Mesenchymal stem cell (in vitro differentiated cells and primary cell): ENCODE measurements at regions not wholly inside any gene's neighbourhood (a gene's known extent, or its start where the extent isn't known, plus 50 kb on each side); places are given as distances from the start of the nearest gene placed in this dataset. TPM values are rescaled to one million over a fixed set of nuclear protein-coding genes. Genes with fewer than 3 reads are reported as not detected.
A peak's percentile ranks its signal among the peaks of the same experiment; 100 is the strongest.

ENCODE experiments used
- DNase-seq: peaks from one replicate; pipeline ENCODE4 v3.0.0-alpha.2; 2013
- H2AFZ ChIP-seq: one replicate; pipeline ENCODE4 v1.6.1; 2013; ENCODE audit warnings: low read depth, mild to moderate bottlenecking, control low read depth, inconsistent platforms, low read length, moderate library complexity
- H2AK5ac ChIP-seq: 2 replicates; pipeline ENCODE4 v1.6.1; 2013; ENCODE audit warnings: low read length, moderate library complexity, mild to moderate bottlenecking, inconsistent platforms; ENCODE audit not compliant: severe bottlenecking
- H2BK120ac ChIP-seq: one replicate; pipeline ENCODE4 v1.6.1; 2013; ENCODE audit warnings: low read depth, mild to moderate bottlenecking, inconsistent platforms, low read length, moderate library complexity
- H2BK12ac ChIP-seq, 2 experiments: one replicate each; pipeline ENCODE4 v1.6.1; 2013; ENCODE audit warnings: inconsistent platforms in 2 of 2, low read length in 2 of 2, mild to moderate bottlenecking in 2 of 2, moderate library complexity in 2 of 2, control low read depth in 1 of 2
- H2BK15ac ChIP-seq: one replicate; pipeline ENCODE4 v1.6.1; 2013; ENCODE audit warnings: mild to moderate bottlenecking, low read depth, inconsistent platforms; ENCODE audit not compliant: poor library complexity, severe bottlenecking
- H2BK5ac ChIP-seq: 2 replicates; pipeline ENCODE4 v1.6.1; 2013; ENCODE audit warnings: low read depth, mild to moderate bottlenecking, low read length, control low read depth, inconsistent platforms; ENCODE audit not compliant: poor library complexity, severe bottlenecking
- H3K14ac ChIP-seq, 2 experiments: one replicate each; pipeline ENCODE4 v1.6.1; 2013; ENCODE audit warnings: inconsistent platforms in 2 of 2, low read length in 2 of 2, control low read depth in 1 of 2, mild to moderate bottlenecking in 1 of 2, moderate library complexity in 1 of 2
- H3K18ac ChIP-seq, 2 experiments: one replicate each; pipeline ENCODE4 v1.6.1; 2013; ENCODE audit warnings: inconsistent platforms in 2 of 2, low read length in 2 of 2, control low read depth in 1 of 2, low read depth in 1 of 2, mild to moderate bottlenecking in 1 of 2
- H3K23ac ChIP-seq, 2 experiments: one replicate each; pipeline ENCODE4 v1.6.1; 2013; ENCODE audit warnings: inconsistent platforms in 2 of 2, low read length in 2 of 2, mild to moderate bottlenecking in 2 of 2, moderate library complexity in 2 of 2, control low read depth in 1 of 2
- H3K27ac ChIP-seq: 2 replicates; pipeline ENCODE4 v1.5.1; 2013; ENCODE audit warnings: mild to moderate bottlenecking, moderate library complexity, low read length, control low read depth, inconsistent platforms; ENCODE audit not compliant: poor library complexity, severe bottlenecking
- H3K27me3 ChIP-seq, 2 experiments: 2 replicates each; pipeline versions ENCODE4 v1.6.1 to v1.7.0; 2013; ENCODE audit warnings: low read length in 2 of 2, mild to moderate bottlenecking in 2 of 2, moderate library complexity in 2 of 2, control low read depth in 1 of 2, inconsistent platforms in 1 of 2; ENCODE audit not compliant: control insufficient read depth in 1 of 2, insufficient read depth in 1 of 2
- H3K36me3 ChIP-seq, 2 experiments: 2 replicates each; pipeline versions ENCODE4 v1.6.1 to v1.7.0; 2013; ENCODE audit warnings: low read length in 2 of 2, control low read depth in 1 of 2, inconsistent platforms in 1 of 2, low read depth in 1 of 2, mild to moderate bottlenecking in 1 of 2; ENCODE audit not compliant: insufficient read depth in 2 of 2, control insufficient read depth in 1 of 2
- H3K4ac ChIP-seq, 2 experiments: one replicate each; pipeline ENCODE4 v1.6.1; 2013; ENCODE audit warnings: inconsistent platforms in 2 of 2, low read length in 2 of 2, mild to moderate bottlenecking in 2 of 2, moderate library complexity in 2 of 2, control low read depth in 1 of 2, low read depth in 1 of 2
- H3K4me1 ChIP-seq: 2 replicates; pipeline ENCODE4 v1.6.1; 2013; ENCODE audit warnings: low read depth, low read length, control low read depth; ENCODE audit not compliant: control insufficient read depth, insufficient read depth
- H3K4me2 ChIP-seq: 2 replicates; pipeline ENCODE4 v1.6.1; 2013; ENCODE audit warnings: low read length, mild to moderate bottlenecking, inconsistent platforms; ENCODE audit not compliant: poor library complexity, severe bottlenecking
- H3K4me3 ChIP-seq, 2 experiments: 2 replicates each; pipeline versions ENCODE4 v1.5.1 to v1.7.0; 2013; ENCODE audit warnings: low read length in 2 of 2, mild to moderate bottlenecking in 2 of 2, control low read depth in 1 of 2, low read depth in 1 of 2; ENCODE audit not compliant: insufficient read depth in 1 of 2
- H3K79me1 ChIP-seq: replicated peaks from 2 replicates; pipeline ENCODE4 v1.6.1; 2013; ENCODE audit warnings: mild to moderate bottlenecking, control low read depth, low read length, inconsistent platforms; ENCODE audit not compliant: poor library complexity, severe bottlenecking
- H3K9ac ChIP-seq: 2 replicates; pipeline ENCODE4 v1.7.0; 2013; ENCODE audit warnings: mild to moderate bottlenecking, low read length, moderate library complexity
- H3K9me3 ChIP-seq: 2 replicates; pipeline ENCODE4 v1.7.0; 2013; ENCODE audit warnings: mild to moderate bottlenecking, low read length; ENCODE audit not compliant: control insufficient read depth
- H4K8ac ChIP-seq: one replicate; pipeline ENCODE4 v1.6.1; 2013; ENCODE audit warnings: inconsistent platforms, mild to moderate bottlenecking, low read length, moderate library complexity
- H4K91ac ChIP-seq: one replicate; pipeline ENCODE4 v1.6.1; 2013; ENCODE audit warnings: mild to moderate bottlenecking, low read length, inconsistent platforms
- WGBS: methylation state at CpG from one replicate; pipeline ENCODE4 v1.1.7; 2013; ENCODE audit warnings: mixed read lengths; 5-methylcytosine and 5-hydroxymethylcytosine counted together
- small RNA-seq: library from polyadenylated mRNA; stranded (forward); fragments of <200 nt; extraction: miRNeasy Mini kit (QIAGEN cat#:217004); gene quantifications from one replicate; pipeline ENCODE3, GENCODE V24; 2013; ENCODE audit warnings: low read depth

GRCh38 chr9:86405086-86405491, 50.9 kb upstream of the TUT7 start:
- H3K23ac ChIP-seq = no peak overlapping the region
- WGBS = 52% methylated on average over 2 of the region's 2 CpGs
- H3K27me3 ChIP-seq = no peaks in the 10 kb centered on the region
- no peak overlapping the region for H2AFZ ChIP-seq
- H3K27ac ChIP-seq = no peak overlapping the region
- H2AK5ac ChIP-seq = no peak overlapping the region
- no peak overlapping the region for H3K14ac ChIP-seq
- no peak overlapping the region for H4K8ac ChIP-seq
- H3K36me3 ChIP-seq = no peaks in the 10 kb centered on the region
- no peaks in the 10 kb centered on the region for H3K9me3 ChIP-seq
- H3K79me1 ChIP-seq = no peaks in the 10 kb centered on the region
- no peak overlapping the region for H3K4me2 ChIP-seq
- H4K91ac ChIP-seq = no peak overlapping the region
- no peak overlapping the region for H3K18ac ChIP-seq
- H3K4ac ChIP-seq = peak overlapping the region in 1 of 2 experiments; percentile 41
- DNase-seq = peak; percentile 29
- peak overlapping the region; percentile 43 for H3K9ac ChIP-seq
- H3K4me3 ChIP-seq = no peak overlapping the region
- no peak overlapping the region for H2BK120ac ChIP-seq
- no peak overlapping the region for H2BK12ac ChIP-seq
- no peak overlapping the region for H2BK15ac ChIP-seq
- H2BK5ac ChIP-seq = no peak overlapping the region
- H3K4me1 ChIP-seq = peaks cover 10% of the 10 kb centered on the region

Small RNA genes lying in the stretch of these regions (small RNA-seq; reads per million reads assigned to genes)
- not detected for gene AL158828.1
- not detected for gene RNU2-36P
